Inflammatory macrophage treated with lipopolysaccharide for 1 hour (primary cell): ENCODE measurements at regions not wholly inside any gene's neighbourhood (a gene's known extent, or its start where the extent isn't known, plus 50 kb on each side); places are given as distances from the start of the nearest gene placed in this dataset.

Experiments
- DNase-seq, 2 donors: peaks; one replicate each; pipeline ENCODE4 v3.0.0-alpha.2; 2020 to 2022

DNA sequence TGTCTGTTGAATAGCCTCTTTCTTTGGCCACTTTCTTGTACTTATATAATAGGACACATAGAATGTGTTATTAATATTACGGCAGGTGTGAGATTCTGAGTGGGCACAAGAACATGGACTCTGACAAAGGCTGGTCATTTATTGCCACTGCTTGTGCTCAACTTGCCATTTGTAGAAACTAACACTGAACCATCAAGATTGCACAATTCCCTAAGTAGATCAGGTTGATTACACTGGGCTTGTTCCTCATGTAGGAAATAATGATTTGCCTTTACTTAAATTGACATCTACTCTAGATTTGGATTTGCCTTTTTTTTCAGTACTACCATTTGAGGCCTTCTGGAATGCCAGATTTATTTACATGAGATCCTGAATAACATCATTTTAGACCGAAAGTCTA is 342.7 kb upstream of the CWC22 start:
- DNase-seq, result no peak

DNA sequence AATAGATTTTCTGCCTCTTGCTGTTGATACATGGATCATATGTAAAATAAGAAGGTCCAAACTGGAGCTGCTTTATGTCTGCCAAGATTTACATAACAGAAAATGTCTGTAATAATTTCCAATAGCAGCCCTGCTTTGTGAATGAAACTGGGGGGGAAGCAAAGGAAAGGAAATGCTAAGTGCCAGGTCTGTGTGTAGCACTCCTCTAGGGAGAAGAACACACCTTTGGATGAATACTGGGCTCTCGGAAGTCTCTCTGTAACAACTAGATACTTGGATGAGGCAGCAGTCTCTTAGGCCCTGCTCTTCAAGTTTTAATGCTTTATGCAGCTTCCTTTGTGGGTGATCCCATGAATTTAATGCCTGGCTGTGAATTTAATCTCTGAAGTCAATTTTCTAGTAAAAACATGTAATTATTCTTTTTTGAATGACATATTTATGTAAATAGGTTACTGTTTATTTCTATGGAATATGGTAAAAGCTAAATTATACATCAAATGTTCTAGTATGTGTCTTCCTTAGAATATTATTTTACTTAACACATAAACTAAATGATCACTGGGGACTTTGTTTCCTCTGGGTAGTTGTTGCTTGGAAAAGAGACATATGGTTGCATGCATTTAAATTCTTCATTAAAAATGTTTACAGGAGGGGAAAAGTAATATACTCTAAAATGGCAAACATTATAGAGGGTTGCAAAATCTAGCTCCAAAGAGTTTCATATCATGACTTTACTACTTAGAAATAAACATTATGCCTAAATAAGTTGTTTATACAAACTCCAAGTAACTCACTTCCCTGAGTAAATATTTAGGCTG is 336.6 kb upstream of the CWC22 start:
- no peak for DNase-seq

DNA sequence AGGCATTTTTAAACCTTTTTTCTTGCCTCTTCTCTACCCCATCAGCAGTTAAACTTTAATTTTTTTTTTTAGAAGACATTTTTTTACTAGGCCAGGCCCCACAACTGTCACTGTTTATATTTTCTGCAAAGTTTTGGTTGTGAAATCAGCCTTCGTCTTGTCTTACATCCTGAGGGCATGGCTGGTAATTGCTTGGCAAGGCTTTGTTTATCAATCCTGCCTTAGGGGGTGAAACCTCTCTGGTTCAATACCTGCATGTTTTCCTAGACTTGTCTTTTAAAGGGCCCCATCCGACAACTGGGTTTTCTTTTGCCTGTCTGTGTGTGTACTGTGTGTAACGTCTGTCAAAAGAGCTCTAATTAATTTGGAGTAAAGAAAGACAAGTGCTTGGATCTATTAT is 330.0 kb upstream of the CWC22 start:
- no peak for DNase-seq

DNA sequence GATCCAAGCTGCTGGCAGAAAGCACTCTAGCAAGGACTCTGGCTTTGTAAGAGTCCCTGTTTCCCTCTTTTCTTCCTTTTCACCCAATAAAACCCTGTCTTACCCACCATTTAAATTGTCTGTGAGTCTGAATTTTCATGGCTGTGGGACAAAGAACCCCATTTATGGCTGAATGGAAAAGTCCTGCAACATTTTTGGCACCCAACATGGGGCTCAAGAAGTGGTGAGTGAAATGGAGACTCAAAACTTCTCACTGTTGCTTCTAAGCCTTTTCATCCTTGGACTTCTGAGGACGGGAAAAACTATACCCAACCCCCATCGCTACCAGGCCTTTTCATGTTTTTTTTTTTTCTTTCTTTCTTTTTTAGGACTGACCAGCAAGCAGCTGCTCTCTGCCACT is 329.5 kb upstream of the CWC22 start:
- no peak for DNase-seq

DNA sequence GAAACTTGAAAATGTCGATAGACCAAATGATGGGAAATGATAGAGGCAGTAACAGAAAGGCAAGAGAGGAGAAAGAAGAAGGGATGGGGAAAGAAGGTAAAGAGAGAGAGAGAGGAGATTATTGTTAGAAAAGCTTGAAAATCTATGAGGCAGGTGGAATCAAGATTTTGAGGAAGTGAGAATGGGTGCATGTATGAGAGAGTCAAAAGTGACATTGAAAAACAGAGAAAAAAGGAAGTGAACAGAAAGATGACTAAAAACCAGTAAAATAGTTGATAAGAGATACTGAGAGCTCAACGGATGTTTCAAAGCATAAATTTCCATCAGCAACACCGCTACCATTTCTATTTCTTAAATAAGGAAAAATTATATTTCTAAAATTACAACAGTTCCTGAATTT is 327.4 kb upstream of the CWC22 start:
- DNase-seq, result no peak

DNA sequence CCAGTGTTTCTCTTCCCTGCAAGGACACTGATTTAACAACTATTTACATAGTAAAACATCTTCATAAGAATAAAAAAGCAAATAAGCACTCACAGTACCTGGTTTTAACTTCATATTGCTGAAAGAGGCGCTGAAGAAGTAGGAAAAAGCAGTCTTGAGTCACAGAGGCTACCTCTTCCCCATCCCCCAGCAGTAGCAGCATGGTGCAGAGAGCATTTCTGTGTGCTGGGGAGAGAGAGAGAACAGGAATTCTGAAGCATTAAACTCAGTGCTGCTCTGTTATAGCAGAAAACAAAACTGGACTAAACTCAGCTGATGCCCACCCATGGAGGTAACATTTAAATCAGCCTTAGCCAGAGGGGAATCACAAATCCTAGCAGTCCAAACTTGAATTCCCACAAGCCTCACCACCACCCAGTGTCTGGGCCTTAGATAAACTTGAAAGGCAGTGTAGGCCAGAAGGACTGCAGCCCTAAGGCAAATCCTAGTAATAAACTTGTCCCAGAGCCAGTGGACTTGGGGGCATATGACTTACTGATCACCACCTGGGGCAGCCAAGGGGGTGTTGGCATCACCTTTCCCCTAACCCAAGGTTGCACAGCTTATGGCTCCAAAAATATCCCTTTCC is 321.8 kb upstream of the CWC22 start:
- no peak for DNase-seq

DNA sequence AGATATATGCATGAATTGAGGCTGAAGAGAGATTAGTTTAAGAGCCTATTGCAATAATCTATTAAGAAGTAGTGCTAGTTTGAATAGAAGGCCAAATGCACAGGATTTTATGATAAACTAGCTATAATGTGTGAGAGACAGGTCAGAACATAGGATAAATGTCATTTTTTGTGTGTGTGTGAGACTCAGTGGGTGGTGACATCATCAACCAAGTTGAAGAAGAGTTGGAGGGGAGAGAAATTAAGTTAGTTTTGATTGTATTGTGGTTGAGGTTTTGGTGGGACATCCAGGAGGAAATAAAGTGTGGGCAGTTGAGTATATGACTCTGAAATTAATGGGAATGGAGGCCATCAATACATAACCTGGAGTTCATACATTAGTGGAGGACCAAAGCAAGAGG is 320.1 kb upstream of the CWC22 start:
- DNase-seq, result no peak

DNA sequence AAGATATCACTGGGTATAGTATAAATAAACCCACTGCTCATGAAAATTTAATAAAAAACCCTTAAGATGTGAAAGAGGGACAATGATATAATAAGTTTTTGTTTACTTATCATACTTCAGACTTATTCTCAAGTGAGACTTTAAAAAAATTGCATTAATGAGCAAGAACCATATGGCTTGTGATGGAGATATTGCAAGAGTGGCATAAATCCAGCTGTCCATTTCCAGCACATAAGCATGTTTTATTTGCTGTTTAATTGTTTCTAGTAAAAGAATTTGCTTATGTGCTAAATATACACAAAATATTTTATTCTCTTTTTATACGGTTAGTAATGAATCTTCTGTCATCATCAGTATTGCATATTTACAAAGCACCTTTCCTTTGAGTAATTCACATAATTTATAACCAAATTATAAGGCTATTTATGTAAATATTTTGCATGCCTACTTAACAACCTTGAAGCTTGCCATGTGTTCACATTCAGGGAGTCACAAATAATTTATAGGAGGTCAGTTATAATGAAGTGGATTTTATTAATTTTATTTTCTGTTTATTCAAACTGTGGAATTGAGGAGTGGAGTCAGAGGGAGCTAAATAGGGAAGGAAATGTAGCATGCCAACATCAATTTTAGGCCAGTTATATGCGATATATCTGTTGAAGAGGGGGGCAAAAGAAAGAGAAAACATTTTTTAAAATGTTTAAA is 318.5 kb upstream of the CWC22 start:
- DNase-seq, result no peak

DNA sequence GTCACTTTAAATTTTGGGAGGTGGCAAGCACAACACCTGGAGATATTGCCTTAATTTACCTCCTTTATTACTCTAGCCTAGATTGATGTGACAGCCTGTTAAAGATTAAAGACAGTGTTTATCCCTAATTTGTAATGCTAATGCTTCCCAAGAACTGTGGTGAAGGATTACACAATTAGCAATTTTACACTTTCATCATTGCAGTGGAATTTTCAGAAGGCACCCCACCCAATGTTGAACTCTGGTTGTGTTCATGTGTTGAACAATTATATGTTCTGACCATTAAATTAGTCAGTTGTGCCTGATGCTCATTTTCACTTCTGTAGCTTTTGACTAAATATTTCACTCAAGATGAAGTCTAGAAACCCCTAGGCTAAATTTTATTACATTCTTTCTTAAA is 317.1 kb upstream of the CWC22 start:
- DNase-seq, result no peak

DNA sequence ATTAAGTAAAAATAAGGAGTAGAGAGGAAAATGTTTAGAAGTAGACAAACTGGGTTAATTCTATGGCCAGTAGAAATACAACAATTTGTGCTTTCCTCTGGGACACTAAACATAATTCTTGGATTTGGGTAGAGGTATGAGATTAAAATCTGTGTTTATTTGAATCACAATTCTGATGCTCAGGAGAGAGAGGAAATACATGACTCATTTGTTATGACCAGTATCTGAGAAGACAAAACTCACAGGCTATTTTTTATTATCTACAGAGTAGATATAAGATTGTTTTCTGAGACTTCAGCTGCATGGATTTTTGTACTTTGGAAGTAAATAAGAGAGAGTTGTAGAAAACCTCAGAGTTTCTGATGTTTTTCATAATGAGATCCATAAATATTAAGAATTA is 315.7 kb upstream of the CWC22 start:
- DNase-seq, result no peak

DNA sequence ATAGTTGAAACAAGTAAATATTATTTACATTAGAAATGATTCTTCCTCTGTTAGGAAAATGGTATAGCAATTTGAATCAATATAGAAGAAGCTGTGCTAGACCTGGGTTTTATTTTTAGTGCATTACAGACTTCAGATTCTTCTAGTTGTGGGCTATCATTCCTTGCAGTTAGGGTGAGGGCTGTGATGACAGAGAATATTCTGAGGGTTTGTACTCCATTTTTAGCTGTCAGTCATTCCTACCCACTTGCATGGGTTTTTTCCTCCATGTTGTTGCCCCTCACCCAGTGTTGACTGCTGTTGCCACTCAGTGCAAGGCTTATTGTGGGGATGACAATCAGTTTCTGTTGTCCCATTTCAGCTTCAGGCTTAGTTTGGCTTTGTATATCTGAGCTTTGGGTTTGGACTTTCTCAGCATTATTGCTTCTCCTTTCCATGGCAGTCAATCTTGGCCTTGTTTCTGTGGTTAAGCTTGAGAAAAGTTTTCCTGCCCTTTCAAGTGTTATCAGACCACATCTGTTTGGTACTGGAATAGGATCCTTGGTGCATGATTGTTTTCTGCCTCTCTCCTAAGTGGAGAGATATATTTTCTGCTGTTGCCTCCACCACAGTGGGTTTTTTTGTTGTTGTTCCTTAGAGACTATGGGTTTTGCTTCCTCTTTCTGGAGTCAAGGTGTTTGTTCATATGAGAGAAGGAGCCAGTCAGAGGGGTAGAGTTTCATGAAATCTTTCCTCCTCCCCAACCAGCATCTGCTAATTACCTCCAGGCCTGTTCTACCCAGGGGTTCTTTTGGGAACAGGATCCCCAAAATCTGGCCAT is 312.7 kb upstream of the CWC22 start:
- no peak for DNase-seq

DNA sequence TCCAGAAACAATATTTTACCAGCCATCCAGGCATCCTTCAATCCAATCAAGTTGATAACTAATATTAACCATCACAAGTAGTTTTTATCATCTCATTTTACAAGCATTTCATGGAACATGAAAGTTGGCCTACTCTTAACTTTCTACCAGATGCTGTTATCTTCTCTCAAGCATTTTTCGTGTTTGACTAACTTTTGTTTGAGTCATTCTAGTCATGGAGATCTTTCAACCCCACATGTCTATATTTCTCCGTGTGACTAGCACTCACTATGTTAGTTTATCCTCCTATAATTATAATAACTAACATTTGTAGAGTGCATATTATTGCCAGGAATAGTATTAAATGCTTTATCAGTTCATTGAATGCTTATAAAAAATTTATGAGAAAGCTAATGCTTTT is 307.0 kb upstream of the CWC22 start:
- no peak for DNase-seq

DNA sequence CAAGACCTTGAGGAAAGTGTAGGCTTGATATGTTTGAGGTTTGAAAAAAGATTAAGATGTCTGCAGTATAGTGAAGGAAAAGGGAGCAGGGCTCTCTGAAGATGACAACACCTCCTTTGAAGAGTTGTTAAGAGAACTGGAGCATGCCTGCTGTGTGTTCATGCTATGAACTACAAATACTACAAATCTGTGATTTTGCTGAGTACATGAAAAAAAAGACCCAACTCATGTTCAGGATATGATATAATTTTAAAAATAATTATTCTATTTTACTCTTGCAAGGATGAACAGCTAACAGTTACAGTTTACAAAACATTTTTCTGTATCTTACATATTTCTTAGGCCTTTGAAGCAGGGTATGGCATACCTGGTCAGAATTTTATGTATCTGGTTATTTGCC is 305.4 kb upstream of the CWC22 start:
- no peak for DNase-seq

DNA sequence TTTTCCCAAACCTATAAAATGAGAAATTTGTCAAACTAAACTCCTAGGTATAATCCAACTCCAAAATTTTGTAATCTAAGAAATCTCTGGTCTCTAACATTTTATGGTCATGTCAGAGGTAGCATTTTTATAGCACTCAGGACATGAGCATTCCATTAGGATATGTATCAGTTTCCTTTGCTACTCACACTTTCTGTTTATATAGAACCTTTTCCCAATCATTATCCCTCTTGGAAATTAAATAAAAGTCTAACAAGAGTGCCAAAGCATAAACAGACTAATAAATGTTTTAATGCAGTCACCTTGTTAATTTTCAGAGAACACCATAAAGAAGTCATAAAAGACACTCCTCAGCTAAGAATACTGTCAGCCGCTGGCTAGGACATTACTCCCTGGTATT is 300.0 kb upstream of the CWC22 start:
- DNase-seq, result no peak

DNA sequence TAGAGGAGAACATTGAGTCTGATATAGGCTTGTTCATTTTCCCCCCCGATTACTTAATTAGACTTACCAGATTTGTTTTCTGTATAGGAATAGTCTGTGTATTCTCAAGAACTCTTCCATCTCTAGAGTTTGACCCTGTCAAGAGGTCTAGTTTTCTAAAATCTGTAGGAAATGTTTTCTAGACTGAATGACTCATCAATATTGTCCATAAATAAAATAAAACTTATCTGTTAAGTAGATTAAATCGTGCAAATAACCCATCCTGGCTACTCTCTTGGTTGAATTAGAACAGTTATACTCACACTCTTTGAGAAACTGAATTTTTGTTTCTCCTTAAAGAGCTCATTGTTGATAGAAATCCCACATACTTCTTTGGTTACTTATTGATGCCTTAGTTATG is 299.2 kb upstream of the CWC22 start:
- no peak for DNase-seq

DNA sequence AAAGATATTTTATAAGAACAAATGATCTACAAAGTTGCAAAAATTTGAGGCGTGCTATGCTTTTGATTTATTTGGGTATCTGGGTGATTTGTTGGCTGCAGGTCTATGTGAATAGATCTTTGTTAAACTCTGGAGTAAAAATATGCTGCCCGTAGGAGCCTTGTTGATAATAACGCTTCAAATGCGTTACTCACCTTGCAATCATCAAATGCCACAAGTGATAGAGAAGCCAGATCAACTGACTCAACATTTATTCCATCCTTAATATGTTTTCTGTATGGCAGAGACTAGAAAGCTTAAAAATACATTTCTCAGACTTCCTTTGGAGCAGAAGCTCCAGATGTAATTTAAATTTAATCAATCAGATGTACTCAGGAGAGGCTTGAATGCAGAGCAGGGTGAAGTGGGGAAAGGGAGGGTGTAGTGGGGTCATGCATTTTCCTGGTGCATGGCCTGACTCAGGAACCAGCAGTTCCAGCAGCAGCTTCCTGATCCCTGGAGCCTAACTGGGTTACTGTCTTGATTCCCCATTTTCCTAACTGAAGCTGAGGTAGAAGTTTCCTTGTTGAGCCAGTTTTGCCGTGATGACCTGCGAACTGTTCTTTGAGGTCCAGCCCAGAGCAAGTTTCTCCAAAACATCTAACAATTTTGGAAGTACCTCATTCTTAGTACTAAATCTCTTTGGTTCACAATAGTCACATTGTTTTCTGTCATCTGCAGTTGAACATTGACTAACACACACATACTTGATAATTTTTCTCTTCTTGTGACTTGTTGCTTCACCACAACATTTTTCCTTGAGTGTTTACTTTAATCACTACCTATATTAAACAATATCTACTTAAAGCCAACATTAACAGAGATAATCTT is 284.7 kb upstream of the CWC22 start:
- no peak for DNase-seq

DNA sequence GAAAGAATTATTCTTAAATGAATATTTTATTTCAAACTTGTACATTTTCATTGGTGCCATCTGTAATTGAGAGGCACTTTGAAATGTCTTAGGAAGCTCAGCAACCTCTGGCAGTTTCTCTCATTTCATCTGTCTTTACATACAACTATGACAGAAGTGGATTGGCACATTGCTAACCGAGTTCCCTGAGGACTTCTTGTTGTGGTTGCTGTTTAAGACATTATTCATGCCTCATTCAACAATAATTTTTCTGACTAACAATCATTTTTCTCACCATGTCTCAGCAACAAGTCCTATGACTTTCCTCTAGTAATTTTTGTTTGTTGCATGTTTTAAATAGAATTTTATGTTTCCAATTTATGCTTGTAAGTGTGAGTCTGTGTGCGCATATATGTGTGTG is 284.0 kb upstream of the CWC22 start:
- no peak for DNase-seq

DNA sequence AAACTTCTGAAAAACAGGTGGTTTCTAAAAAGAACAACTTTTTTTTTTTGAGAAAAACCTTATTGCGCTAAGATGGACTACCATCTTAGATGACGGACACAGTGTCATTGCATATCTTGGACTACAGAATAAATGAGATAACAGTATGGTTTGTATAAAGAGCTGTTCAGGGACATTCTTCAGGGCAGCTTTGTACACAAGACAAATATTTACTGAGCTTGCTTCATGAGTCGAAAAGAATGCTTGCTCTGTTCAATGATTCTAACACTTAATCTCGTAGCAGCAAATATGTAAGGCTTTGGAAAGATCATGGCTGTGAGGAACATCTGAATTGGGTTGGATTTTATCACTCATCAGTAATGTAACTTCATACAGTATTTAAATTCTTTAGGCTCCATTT is 282.5 kb upstream of the CWC22 start:
- no peak for DNase-seq

DNA sequence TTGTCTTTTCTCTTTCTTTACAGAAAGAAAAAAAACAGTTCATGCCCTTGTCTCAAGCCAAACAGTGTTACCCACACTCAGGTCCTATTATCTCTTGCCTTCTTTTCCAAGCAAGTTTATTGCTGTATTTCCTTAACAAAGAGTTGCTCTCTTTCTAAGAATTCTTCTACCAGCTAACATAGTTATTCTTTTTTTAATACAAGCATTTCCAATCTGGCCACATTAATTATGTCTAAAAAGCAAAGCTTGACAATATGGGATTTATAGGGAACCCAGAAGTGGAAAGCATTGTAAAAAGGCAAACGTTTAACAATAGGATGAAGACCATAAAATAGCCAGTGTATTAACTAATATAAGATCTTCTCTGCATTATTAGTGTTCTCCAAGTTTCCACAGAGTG is 272.5 kb upstream of the CWC22 start:
- DNase-seq, result no peak

DNA sequence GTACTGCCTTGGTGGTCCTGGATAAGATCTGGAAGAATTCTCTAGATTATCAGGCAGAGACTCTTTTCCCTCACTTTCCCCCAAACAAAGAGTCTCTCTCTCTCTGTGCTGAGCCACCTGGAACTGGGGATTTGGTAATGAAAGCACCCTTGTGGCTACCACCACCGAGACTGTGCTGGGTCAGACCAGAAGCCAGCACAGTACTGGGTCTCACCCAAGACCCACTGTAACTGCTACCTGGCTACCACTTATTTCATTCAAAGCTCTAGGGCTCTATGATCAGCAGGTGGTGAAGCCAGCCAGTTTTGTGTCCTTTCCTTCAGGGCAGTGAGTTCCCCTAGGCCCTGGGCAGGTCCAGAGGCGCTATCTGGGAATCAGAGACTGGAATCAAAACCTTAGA is 269.6 kb upstream of the CWC22 start:
- DNase-seq, result no peak

DNA sequence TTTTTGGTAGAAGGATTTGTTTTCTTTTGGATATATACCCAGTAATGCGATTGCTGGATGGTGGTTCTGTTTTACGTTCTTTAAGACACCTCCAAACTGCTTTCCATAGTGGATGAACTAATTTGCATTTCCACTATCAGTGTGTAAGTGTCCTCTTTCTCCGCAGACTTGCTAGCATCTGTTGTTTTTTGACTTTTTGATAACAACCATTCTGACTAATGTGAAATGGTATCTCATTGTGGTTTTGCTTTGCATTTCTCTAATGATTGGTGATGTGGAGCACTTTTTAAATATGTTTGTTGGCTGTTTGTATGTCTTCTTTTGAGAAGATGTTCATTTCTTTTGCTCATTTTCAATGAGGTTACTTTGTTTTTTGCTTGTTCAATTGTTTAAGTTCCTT is 260.9 kb upstream of the CWC22 start:
- DNase-seq, result no peak

DNA sequence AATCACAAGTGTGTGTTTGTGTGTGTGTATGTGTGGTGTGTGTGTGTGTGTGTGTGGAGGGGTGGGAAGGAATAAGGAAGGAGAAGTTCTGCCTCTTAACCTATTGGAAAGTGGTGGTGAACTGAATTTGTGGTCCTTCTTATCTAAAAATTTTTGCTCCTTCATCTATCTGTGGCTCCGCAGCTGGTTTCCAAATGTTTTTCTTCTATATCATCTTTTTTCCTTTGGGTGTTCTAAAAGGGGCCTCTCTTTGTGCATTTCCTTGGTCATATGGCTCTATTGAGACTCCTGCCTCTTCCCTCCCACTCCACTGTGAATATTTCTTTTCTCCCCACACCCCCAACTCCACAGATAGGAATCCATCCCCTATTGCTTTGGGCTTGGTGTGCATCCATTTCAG is 254.9 kb upstream of the CWC22 start:
- no peak for DNase-seq
